ENCODE measurements at regions not wholly inside any gene's neighbourhood (a gene's known extent, or its start where the extent isn't known, plus 50 kb on each side); places are given as distances from the start of the nearest gene placed in this dataset.

DNA sequence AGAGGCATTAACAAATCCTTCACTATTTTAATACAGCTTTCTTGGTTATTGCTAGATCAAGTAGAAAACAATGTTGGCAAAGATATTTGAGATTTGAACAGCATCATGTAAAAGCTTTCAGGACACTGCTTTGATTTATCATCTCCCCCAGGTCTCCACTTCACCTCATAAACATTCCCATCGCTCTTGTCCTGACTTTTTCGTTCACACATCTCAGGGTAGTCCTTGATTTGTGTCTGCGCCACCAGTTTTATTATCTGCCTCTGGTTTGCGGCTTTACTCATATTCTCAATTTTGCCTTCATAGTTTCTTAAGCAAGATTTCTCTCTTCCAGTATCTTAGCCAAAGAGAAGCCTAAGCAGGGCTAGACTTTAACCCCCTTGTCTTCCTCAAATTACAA is 63.5 kb upstream of the ROR1 start:
- Histone ChIP-seq H3K79me1 (ENCODE audit: low read length) (no peaks in the 10 kb centered on the region), H3K4ac (ENCODE audit: low read depth, low read length) (no peak overlapping the region), H2BK5ac (ENCODE audit: low read length) (no peak overlapping the region), H3K9ac (ENCODE audit: low read length) (no peak overlapping the region), H3K4me1 (ENCODE audit: control insufficient read depth, low read depth, low read length) (no peaks in the 10 kb centered on the region), H3K4me3 (ENCODE audit: low read length) (no peak overlapping the region), H2BK15ac (replicated peaks; ENCODE audit: low read depth) (no peak overlapping the region), H3K4me2 (ENCODE audit: low read length) (no peak overlapping the region), H2BK120ac (ENCODE audit: low read depth, low read length) (no peak overlapping the region), H3K36me3 (ENCODE audit: control insufficient read depth, insufficient read depth, low read length) (no peaks in the 10 kb centered on the region), H4K5ac (ENCODE audit: low read length) (no peak overlapping the region), H3K23ac (ENCODE audit: low read length) (no peak overlapping the region), H3K27me3 (ENCODE audit: insufficient read depth, low read length, poor library complexity) (no peaks in the 10 kb centered on the region), H2AK5ac (ENCODE audit: low read length) (no peak overlapping the region), H4K8ac (ENCODE audit: low read depth, low read length) (no peak overlapping the region), H3K79me2 (ENCODE audit: control insufficient read depth, insufficient read depth, low read length) (no peaks in the 10 kb centered on the region), H3K18ac (ENCODE audit: low read length) (no peak overlapping the region), H3K56ac (ENCODE audit: low read length) (no peak overlapping the region), H3K27ac (ENCODE audit: low read depth, low read length) (no peak overlapping the region)
- DNase-seq, result no peak
- WGBS (ENCODE audit: extremely low coverage, insufficient coverage, low lambda C conversion rate), result no CpG with 5 or more reads among the region's 4 CpGs

DNA sequence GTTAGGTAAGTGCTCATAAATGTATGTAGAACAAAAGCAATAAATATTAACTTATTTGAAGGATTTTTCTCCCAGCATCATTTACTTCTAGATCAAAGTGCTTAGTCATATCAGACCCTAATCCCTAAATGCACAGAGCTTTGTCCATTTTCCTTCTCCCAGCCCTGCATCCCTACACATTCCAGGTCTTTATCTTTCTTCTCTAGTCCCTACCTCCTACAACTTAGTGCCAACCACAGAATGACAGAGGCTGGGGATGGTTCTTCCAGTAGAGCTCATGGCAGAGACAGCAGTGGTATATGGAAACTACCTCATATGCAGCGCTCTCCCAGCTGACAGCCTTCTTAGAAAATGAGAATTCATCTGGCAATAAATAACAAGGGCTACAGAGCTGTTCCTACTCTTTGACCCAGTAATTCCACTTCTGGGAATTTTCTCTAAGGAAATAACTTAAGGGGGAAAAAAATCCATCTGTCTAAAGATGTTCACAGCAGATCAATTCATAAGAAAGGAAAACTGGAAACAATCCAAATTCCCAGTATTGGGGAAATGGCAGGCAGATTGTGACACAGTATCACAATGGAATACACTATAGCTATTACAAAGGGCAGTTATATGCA is 62.9 kb upstream of the ROR1 start:
- H3K27ac ChIP-seq (ENCODE audit: low read depth, low read length), result no peak overlapping the region
- no peaks in the 10 kb centered on the region for H3K27me3 ChIP-seq (ENCODE audit: insufficient read depth, low read length, poor library complexity)
- H3K9ac ChIP-seq (ENCODE audit: low read length), result no peak overlapping the region
- H4K5ac ChIP-seq (ENCODE audit: low read length), result no peak overlapping the region
- H3K56ac ChIP-seq (ENCODE audit: low read length), result no peak overlapping the region
- no peaks in the 10 kb centered on the region for H3K79me2 ChIP-seq (ENCODE audit: control insufficient read depth, insufficient read depth, low read length)
- H3K4me1 ChIP-seq (ENCODE audit: control insufficient read depth, low read depth, low read length), result no peaks in the 10 kb centered on the region
- H2BK5ac ChIP-seq (ENCODE audit: low read length), result no peak overlapping the region
- H3K18ac ChIP-seq (ENCODE audit: low read length), result no peak overlapping the region
- no peak overlapping the region for H3K4ac ChIP-seq (ENCODE audit: low read depth, low read length)
- no peak for DNase-seq
- no peaks in the 10 kb centered on the region for H3K79me1 ChIP-seq (ENCODE audit: low read length)
- no peak overlapping the region for H3K4me2 ChIP-seq (ENCODE audit: low read length)
- no peak overlapping the region for H4K8ac ChIP-seq (ENCODE audit: low read depth, low read length)
- no peaks in the 10 kb centered on the region for H3K36me3 ChIP-seq (ENCODE audit: control insufficient read depth, insufficient read depth, low read length)
- no peak overlapping the region for H2BK120ac ChIP-seq (ENCODE audit: low read depth, low read length)
- no peak overlapping the region for H3K4me3 ChIP-seq (ENCODE audit: low read length)
- no peak overlapping the region for H3K23ac ChIP-seq (ENCODE audit: low read length)
- H2AK5ac ChIP-seq (ENCODE audit: low read length), result no peak overlapping the region
- WGBS (ENCODE audit: extremely low coverage, insufficient coverage, low lambda C conversion rate), result no CpG with 5 or more reads among the region's 1 CpG
- H2BK15ac ChIP-seq (replicated peaks; ENCODE audit: low read depth), result no peak overlapping the region

DNA sequence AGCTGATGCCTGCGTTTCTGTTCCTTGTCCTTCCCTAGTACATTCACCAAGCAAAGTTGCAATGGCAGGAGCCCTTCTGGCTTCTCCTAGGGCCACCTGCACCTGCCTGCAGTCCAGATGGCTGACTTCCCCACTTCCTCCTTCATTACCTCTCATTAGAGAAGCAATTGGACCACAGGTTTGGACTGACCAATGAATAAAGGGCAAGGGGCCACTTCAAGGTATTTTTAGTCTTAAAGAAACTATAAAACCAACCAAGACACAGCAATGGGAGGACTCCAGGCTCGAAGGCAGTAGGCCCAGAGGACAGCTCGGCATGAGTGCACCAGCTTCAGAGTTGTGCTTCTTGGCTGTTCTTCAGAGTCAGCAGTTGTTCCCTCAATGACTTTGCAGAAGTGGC is 60.8 kb upstream of the ROR1 start:
- Histone ChIP-seq H3K4me3 (ENCODE audit: low read length) (no peak overlapping the region), H3K23ac (ENCODE audit: low read length) (no peak overlapping the region), H3K27me3 (ENCODE audit: insufficient read depth, low read length, poor library complexity) (no peaks in the 10 kb centered on the region), H3K79me1 (ENCODE audit: low read length) (no peaks in the 10 kb centered on the region), H3K56ac (ENCODE audit: low read length) (no peak overlapping the region), H4K5ac (ENCODE audit: low read length) (no peak overlapping the region), H2AK5ac (ENCODE audit: low read length) (no peak overlapping the region), H3K9ac (ENCODE audit: low read length) (no peak overlapping the region), H4K8ac (ENCODE audit: low read depth, low read length) (no peak overlapping the region), H3K4me1 (ENCODE audit: control insufficient read depth, low read depth, low read length) (peaks cover 4% of the 10 kb centered on the region), H2BK120ac (ENCODE audit: low read depth, low read length) (no peak overlapping the region), H3K18ac (ENCODE audit: low read length) (no peak overlapping the region), H3K4me2 (ENCODE audit: low read length) (no peak overlapping the region), H3K27ac (ENCODE audit: low read depth, low read length) (no peak overlapping the region), H3K79me2 (ENCODE audit: control insufficient read depth, insufficient read depth, low read length) (no peaks in the 10 kb centered on the region), H3K36me3 (ENCODE audit: control insufficient read depth, insufficient read depth, low read length) (no peaks in the 10 kb centered on the region), H3K4ac (ENCODE audit: low read depth, low read length) (no peak overlapping the region), H2BK15ac (replicated peaks; ENCODE audit: low read depth) (no peak overlapping the region), H2BK5ac (ENCODE audit: low read length) (no peak overlapping the region)
- WGBS (ENCODE audit: extremely low coverage, insufficient coverage, low lambda C conversion rate), result no CpG with 5 or more reads among the region's 3 CpGs
- no peak for DNase-seq

DNA sequence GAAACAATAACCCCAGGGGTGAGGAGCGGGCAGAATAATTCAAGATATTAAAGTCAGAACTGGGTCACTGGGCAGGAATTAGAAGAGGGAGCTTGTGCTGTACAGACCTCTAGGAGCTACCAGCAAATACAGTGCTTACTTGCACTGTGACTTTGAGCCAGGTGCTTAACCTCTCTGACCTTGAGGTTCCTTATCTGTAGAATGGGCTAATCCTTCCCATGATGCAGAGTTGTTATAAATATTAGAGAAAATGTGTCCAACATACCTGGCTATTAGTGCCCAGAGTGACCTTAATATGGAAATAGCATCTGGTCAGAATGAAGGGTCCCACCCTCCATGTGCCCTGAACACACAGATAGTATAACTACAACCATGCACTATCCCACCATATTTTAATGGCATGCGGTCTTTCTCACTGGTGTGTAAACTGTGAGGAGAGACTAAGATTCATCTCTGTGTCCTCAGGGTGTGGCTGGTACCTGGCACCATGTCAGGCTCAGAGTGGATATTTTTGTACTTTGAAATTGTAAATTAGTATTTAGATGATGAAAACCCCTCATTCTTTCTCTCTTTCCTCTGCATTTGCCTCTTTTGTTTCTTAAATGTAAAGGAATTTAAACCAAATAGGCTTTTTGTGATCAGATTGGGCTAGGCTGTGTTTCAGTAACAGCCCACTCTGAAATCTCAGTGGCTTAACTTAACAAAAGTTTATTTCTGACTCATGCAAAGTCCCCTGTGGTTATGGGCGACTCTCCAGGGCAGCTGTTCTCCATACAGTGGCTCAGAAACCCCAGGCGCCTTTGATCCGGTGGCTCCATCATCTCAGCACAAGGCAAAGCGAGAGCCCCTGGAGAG is 60.0 kb upstream of the ROR1 start:
- Histone ChIP-seq H3K9ac (ENCODE audit: low read length) (no peak overlapping the region), H3K4ac (ENCODE audit: low read depth, low read length) (no peak overlapping the region), H4K8ac (ENCODE audit: low read depth, low read length) (no peak overlapping the region), H3K4me3 (ENCODE audit: low read length) (no peak overlapping the region), H3K36me3 (ENCODE audit: control insufficient read depth, insufficient read depth, low read length) (no peaks in the 10 kb centered on the region), H3K56ac (ENCODE audit: low read length) (no peak overlapping the region), H2AK5ac (ENCODE audit: low read length) (no peak overlapping the region), H2BK15ac (replicated peaks; ENCODE audit: low read depth) (no peak overlapping the region), H3K79me2 (ENCODE audit: control insufficient read depth, insufficient read depth, low read length) (no peaks in the 10 kb centered on the region), H3K23ac (ENCODE audit: low read length) (no peak overlapping the region), H3K27me3 (ENCODE audit: insufficient read depth, low read length, poor library complexity) (no peaks in the 10 kb centered on the region), H3K4me2 (ENCODE audit: low read length) (no peak overlapping the region), H3K27ac (ENCODE audit: low read depth, low read length) (no peak overlapping the region), H3K79me1 (ENCODE audit: low read length) (no peaks in the 10 kb centered on the region), H2BK5ac (ENCODE audit: low read length) (no peak overlapping the region), H2BK120ac (ENCODE audit: low read depth, low read length) (no peak overlapping the region), H4K5ac (ENCODE audit: low read length) (no peak overlapping the region), H3K4me1 (ENCODE audit: control insufficient read depth, low read depth, low read length) (peaks cover 5% of the 10 kb centered on the region), H3K18ac (ENCODE audit: low read length) (no peak overlapping the region)
- no CpG with 5 or more reads among the region's 6 CpGs for WGBS (ENCODE audit: extremely low coverage, insufficient coverage, low lambda C conversion rate)
- no peak for DNase-seq

DNA sequence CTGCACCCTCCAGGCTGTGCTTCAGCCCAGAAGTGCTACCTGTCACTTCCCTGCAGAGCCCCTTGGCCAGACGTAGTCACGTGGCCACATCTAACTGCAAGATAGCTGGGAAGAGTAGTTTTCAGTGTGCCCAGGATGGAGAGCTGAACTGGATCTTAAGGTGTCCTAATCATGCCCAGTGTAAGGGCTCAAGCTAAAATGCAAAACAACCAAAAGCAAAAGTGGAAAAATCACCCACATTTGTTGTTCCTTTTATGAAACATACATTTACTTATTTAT is 59.4 kb upstream of the ROR1 start:
- peak; percentile 25 for DNase-seq
- H2AK5ac ChIP-seq (ENCODE audit: low read length), result no peak overlapping the region
- no peak overlapping the region for H3K23ac ChIP-seq (ENCODE audit: low read length)
- WGBS (ENCODE audit: extremely low coverage, insufficient coverage, low lambda C conversion rate), result no CpG with 5 or more reads among the region's 2 CpGs
- H3K56ac ChIP-seq (ENCODE audit: low read length), result no peak overlapping the region
- no peak overlapping the region for H3K4me2 ChIP-seq (ENCODE audit: low read length)
- H2BK5ac ChIP-seq (ENCODE audit: low read length), result no peak overlapping the region
- H3K36me3 ChIP-seq (ENCODE audit: control insufficient read depth, insufficient read depth, low read length), result no peaks in the 10 kb centered on the region
- no peak overlapping the region for H4K5ac ChIP-seq (ENCODE audit: low read length)
- H3K27me3 ChIP-seq (ENCODE audit: insufficient read depth, low read length, poor library complexity), result no peaks in the 10 kb centered on the region
- H3K4me1 ChIP-seq (ENCODE audit: control insufficient read depth, low read depth, low read length), result peaks cover 7% of the 10 kb centered on the region
- no peak overlapping the region for H2BK120ac ChIP-seq (ENCODE audit: low read depth, low read length)
- no peak overlapping the region for H2BK15ac ChIP-seq (replicated peaks; ENCODE audit: low read depth)
- no peaks in the 10 kb centered on the region for H3K79me1 ChIP-seq (ENCODE audit: low read length)
- H3K18ac ChIP-seq (ENCODE audit: low read length), result no peak overlapping the region
- H4K8ac ChIP-seq (ENCODE audit: low read depth, low read length), result no peak overlapping the region
- H3K4ac ChIP-seq (ENCODE audit: low read depth, low read length), result no peak overlapping the region
- H3K79me2 ChIP-seq (ENCODE audit: control insufficient read depth, insufficient read depth, low read length), result no peaks in the 10 kb centered on the region
- no peak overlapping the region for H3K27ac ChIP-seq (ENCODE audit: low read depth, low read length)
- H3K4me3 ChIP-seq (ENCODE audit: low read length), result no peak overlapping the region
- H3K9ac ChIP-seq (ENCODE audit: low read length), result no peak overlapping the region

Data from mesendoderm (in vitro differentiated cells).